ENCODE measurements at regions not wholly inside any gene's neighbourhood (a gene's known extent, or its start where the extent isn't known, plus 50 kb on each side); places are given as distances from the start of the nearest gene placed in this dataset.

- H3K9me2 ChIP-seq (replicated peaks; ENCODE audit: insufficient read depth, low read length) = no peaks in the 10 kb centered on the region
- H3K27me3 ChIP-seq (replicated peaks; ENCODE audit: insufficient read depth, low read length) = no peaks in the 10 kb centered on the region
- no peak overlapping the region for H3K4me3 ChIP-seq (ENCODE audit: low read length)
- no peak overlapping the region for H3K4me2 ChIP-seq (ENCODE audit: low read depth, low read length)
- H3K36me3 ChIP-seq (replicated peaks; ENCODE audit: insufficient read depth, low read length) = no peaks in the 10 kb centered on the region
- no peak overlapping the region for H2AFZ ChIP-seq (ENCODE audit: low read length)
- H3K27ac ChIP-seq (ENCODE audit: low read length) = no peak overlapping the region
- TF ChIP-seq, protein P1, sequence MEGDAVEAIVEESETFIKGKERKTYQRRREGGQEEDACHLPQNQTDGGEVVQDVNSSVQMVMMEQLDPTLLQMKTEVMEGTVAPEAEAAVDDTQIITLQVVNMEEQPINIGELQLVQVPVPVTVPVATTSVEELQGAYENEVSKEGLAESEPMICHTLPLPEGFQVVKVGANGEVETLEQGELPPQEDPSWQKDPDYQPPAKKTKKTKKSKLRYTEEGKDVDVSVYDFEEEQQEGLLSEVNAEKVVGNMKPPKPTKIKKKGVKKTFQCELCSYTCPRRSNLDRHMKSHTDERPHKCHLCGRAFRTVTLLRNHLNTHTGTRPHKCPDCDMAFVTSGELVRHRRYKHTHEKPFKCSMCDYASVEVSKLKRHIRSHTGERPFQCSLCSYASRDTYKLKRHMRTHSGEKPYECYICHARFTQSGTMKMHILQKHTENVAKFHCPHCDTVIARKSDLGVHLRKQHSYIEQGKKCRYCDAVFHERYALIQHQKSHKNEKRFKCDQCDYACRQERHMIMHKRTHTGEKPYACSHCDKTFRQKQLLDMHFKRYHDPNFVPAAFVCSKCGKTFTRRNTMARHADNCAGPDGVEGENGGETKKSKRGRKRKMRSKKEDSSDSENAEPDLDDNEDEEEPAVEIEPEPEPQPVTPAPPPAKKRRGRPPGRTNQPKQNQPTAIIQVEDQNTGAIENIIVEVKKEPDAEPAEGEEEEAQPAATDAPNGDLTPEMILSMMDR (IDR thresholded peaks at IDR 0.05; ENCODE audit: low read length) = no peak
- TF ChIP-seq EZH2 (optimal IDR thresholded peaks at IDR 0.05; ENCODE audit: low read depth, low read length) = no peak
- TF ChIP-seq EZH2phosphoT487 (IDR thresholded peaks at IDR 0.05; ENCODE audit: low read length) = no peak
- H3K4me1 ChIP-seq (ENCODE audit: low read length) = no peaks in the 10 kb centered on the region
- no peaks in the 10 kb centered on the region for H3K79me2 ChIP-seq (ENCODE audit: low read length)
- DNase-seq = no peak
- H4K20me1 ChIP-seq (ENCODE audit: insufficient read depth, low read length) = no peaks in the 10 kb centered on the region
- no peak overlapping the region for H3K9ac ChIP-seq (ENCODE audit: low read length)
- no peaks in the 10 kb centered on the region for H3F3A ChIP-seq (ENCODE audit: insufficient read depth, low read length)
- H3K9me3 ChIP-seq (replicated peaks; ENCODE audit: insufficient read depth, low read length) = no peaks in the 10 kb centered on the region
Observed at GRCh38 chr15:66899555-66900350, 165.6 kb upstream of the SMAD3 start.

GRCh38 chr15:66900586-66901310 lies 164.7 kb upstream of the SMAD3 start:
- no peaks in the 10 kb centered on the region for H3K4me1 ChIP-seq (ENCODE audit: low read length)
- no peaks in the 10 kb centered on the region for H3K27me3 ChIP-seq (replicated peaks; ENCODE audit: insufficient read depth, low read length)
- TF ChIP-seq EZH2phosphoT487 (IDR thresholded peaks at IDR 0.05; ENCODE audit: low read length) = no peak
- TF ChIP-seq EZH2 (optimal IDR thresholded peaks at IDR 0.05; ENCODE audit: low read depth, low read length) = no peak
- TF ChIP-seq, protein P1 (IDR thresholded peaks at IDR 0.05; ENCODE audit: low read length) = no peak
- H3K79me2 ChIP-seq (ENCODE audit: low read length) = no peaks in the 10 kb centered on the region
- no peak overlapping the region for H3K27ac ChIP-seq (ENCODE audit: low read length)
- no peaks in the 10 kb centered on the region for H3K9me2 ChIP-seq (replicated peaks; ENCODE audit: insufficient read depth, low read length)
- H3K9me3 ChIP-seq (replicated peaks; ENCODE audit: insufficient read depth, low read length) = no peaks in the 10 kb centered on the region
- no peaks in the 10 kb centered on the region for H4K20me1 ChIP-seq (ENCODE audit: insufficient read depth, low read length)
- H3F3A ChIP-seq (ENCODE audit: insufficient read depth, low read length) = no peaks in the 10 kb centered on the region
- H3K4me2 ChIP-seq (ENCODE audit: low read depth, low read length) = no peak overlapping the region
- H3K9ac ChIP-seq (ENCODE audit: low read length) = no peak overlapping the region
- H3K36me3 ChIP-seq (replicated peaks; ENCODE audit: insufficient read depth, low read length) = no peaks in the 10 kb centered on the region
- H3K4me3 ChIP-seq (ENCODE audit: low read length) = no peak overlapping the region
- no peak overlapping the region for H2AFZ ChIP-seq (ENCODE audit: low read length)
- DNase-seq = no peak

DNA sequence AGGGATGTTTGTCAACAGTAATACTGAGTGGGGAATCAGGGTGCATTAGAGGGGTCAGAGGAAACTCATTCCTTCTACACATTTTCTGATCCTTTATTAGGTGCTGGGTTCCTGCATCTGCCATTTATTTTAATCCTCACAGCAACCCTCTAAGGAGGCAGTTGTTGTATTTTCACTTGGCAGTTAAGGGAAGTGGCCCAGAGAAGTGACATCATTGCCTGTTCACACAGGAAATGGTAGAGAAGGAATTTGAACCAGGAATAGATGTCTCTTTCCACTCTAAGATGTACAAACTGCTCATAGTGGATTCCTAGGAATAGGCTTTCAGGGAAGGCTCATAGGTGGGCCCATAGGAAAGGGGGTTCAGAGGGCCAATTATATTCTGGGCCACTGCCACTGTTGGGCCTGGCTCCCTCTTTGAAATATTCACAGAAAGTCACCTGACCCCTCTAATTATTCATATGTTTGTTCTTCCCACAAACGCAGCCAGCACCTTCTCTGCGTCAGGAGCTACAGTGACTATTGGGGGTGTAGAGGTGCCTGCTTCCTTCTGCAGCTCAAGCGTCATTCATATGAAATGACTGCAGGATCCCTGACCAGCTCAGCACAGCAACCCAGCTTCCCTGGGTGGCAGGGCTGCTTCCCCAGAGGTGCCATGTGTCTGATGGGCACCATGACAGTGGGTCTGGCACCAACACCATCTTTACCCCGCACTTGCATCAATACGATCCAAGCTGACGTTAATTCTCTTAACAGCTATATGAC lies 163.9 kb upstream of the SMAD3 start:
- no peaks in the 10 kb centered on the region for H3F3A ChIP-seq (ENCODE audit: insufficient read depth, low read length)
- H3K4me1 ChIP-seq (ENCODE audit: low read length) = no peaks in the 10 kb centered on the region
- no peaks in the 10 kb centered on the region for H3K27me3 ChIP-seq (replicated peaks; ENCODE audit: insufficient read depth, low read length)
- DNase-seq = no peak
- no peaks in the 10 kb centered on the region for H4K20me1 ChIP-seq (ENCODE audit: insufficient read depth, low read length)
- H3K9me3 ChIP-seq (replicated peaks; ENCODE audit: insufficient read depth, low read length) = no peaks in the 10 kb centered on the region
- H3K79me2 ChIP-seq (ENCODE audit: low read length) = no peaks in the 10 kb centered on the region
- no peak overlapping the region for H2AFZ ChIP-seq (ENCODE audit: low read length)
- H3K9ac ChIP-seq (ENCODE audit: low read length) = no peak overlapping the region
- H3K4me2 ChIP-seq (ENCODE audit: low read depth, low read length) = no peak overlapping the region
- TF ChIP-seq EZH2 (optimal IDR thresholded peaks at IDR 0.05; ENCODE audit: low read depth, low read length) (no peak), EZH2phosphoT487 (IDR thresholded peaks at IDR 0.05; ENCODE audit: low read length) (no peak)
- TF ChIP-seq, protein P1 (IDR thresholded peaks at IDR 0.05; ENCODE audit: low read length) = no peak
- no peak overlapping the region for H3K27ac ChIP-seq (ENCODE audit: low read length)
- no peaks in the 10 kb centered on the region for H3K9me2 ChIP-seq (replicated peaks; ENCODE audit: insufficient read depth, low read length)
- no peaks in the 10 kb centered on the region for H3K36me3 ChIP-seq (replicated peaks; ENCODE audit: insufficient read depth, low read length)
- no peak overlapping the region for H3K4me3 ChIP-seq (ENCODE audit: low read length)

Data from MM.1S (cell line).